HG02870 (cell line): ENCODE measurements at regions not wholly inside any gene's neighbourhood (a gene's known extent, or its start where the extent isn't known, plus 50 kb on each side); places are given as distances from the start of the nearest gene placed in this dataset.

Source experiments
- ATAC-seq: cut with Tn5 transposase; IDR thresholded peaks from one replicate; pipeline ENCODE4 v1.9.1; 2021; ENCODE audit warnings: mild to moderate bottlenecking, moderate library complexity; ENCODE audit not compliant: unreplicated experiment

- ATAC-seq: no peak
Measured at GRCh38 chr5:129821477-129822131, 73.7 kb downstream of the MINAR2 start.

DNA sequence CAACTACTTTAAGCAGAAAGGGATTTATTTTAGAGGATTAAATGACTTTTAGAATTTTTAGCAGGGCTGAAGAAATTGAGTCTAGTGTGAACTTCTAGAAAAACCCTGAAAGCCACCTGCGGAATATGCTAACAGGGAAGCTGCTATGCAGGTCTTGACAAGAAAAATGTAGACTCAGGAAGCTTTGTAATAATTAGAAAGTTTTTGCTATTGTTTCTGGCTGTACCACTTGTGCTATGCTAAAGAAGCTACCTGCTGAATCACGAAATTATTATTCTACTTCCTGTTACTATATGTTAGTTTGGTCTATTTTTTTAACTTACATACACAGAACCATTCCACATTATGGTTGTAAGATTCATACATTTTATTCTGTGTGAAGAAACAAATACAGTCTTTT is 74.0 kb upstream of the CHSY3 start:
- ATAC-seq: no peak

DNA sequence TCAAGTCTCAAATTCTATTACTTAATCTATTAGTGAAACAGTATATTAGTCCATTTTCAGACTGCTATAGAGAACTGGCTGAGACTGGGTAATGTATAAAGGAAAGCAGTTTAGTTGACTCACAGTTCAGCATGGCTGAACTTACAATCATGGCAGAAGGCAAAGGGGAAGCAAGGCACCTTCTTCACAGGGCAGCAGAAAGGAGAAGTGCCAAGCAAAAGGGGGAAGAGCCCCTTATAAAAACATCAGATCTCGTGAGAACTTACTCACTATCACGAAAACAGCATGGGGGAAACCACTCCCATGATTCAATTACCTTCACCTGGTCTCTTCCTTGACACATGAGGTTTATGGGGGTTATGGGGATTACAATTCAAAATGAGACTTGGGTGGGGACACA is 67.9 kb upstream of the CHSY3 start:
- ATAC-seq: no peak

- ATAC-seq: no peak
Measured at GRCh38 chr5:129844764-129845163, 59.5 kb upstream of the CHSY3 start.

DNA sequence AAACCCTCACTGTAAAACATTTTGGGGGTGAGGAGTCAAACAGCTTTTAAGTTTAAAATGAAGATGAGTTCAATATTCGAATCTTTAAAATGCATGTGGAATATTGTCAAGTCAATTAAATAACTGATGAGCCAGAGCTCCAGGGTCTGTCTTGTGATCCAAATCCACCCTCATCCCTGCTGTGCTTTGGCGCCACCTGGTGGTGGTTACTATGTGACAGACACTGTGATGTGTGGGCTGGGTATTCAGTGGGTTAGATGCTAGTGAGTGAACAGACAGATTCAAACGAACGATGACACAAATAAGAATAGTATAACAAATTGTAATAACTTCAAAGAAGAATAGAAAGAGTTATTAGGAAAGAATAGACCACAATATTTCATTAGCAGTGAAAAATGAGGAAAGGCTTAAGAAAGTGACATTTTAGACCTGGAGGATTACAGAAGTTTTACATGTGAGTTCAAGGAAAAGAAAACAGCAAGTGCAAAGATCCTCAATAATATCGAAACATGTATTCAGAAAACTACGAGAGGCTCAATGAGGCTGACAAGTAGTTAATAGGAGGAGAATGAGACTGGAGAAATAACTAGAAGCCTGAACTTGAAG is 51.4 kb upstream of the CHSY3 start:
- ATAC-seq: peak; percentile 97

- ATAC-seq: no peak
Measured at GRCh38 chr5:129853588-129853987, 50.7 kb upstream of the CHSY3 start.
